Spleen (tissue), 7 donors: ENCODE measurements at regions not wholly inside any gene's neighbourhood (a gene's known extent, or its start where the extent isn't known, plus 50 kb on each side); places are given as distances from the start of the nearest gene placed in this dataset.

Source experiments
- POLR2A ChIP-seq, 3 donors: fragments of 450-650 bp; IDR thresholded peaks; one replicate each; pipeline ENCODE4 v1.5.1; 2017; ENCODE audit warnings: antibody characterized with exemption in 3 of 3, mild to moderate bottlenecking in 1 of 3
- TF ChIP-seq, protein P1 (sequence below), 11 experiments: fragments of 200-600 bp in 7 of 11; fragments of 450-650 bp in 4 of 11; sonication (generic) in 4 of 11; IDR thresholded peaks in 8 of 11; conservative IDR thresholded peaks in 3 of 11; 1 replicate in 7 of 11; 2 replicates in 4 of 11; pipeline versions ENCODE4 v1.4.0 to v1.8.0; 2016 to 2021; ENCODE audit warnings: antibody characterized with exemption in 11 of 11, inconsistent platforms in 4 of 11, mild to moderate bottlenecking in 1 of 11
- donor health status: DM: no; HTN: no; CAD: no; lungs with moderate emphysema.
- donor health status: DM: no; HTN: no; CAD: no.
- donor health status: DM: no; HTN: no; CAD: no.

DNA sequence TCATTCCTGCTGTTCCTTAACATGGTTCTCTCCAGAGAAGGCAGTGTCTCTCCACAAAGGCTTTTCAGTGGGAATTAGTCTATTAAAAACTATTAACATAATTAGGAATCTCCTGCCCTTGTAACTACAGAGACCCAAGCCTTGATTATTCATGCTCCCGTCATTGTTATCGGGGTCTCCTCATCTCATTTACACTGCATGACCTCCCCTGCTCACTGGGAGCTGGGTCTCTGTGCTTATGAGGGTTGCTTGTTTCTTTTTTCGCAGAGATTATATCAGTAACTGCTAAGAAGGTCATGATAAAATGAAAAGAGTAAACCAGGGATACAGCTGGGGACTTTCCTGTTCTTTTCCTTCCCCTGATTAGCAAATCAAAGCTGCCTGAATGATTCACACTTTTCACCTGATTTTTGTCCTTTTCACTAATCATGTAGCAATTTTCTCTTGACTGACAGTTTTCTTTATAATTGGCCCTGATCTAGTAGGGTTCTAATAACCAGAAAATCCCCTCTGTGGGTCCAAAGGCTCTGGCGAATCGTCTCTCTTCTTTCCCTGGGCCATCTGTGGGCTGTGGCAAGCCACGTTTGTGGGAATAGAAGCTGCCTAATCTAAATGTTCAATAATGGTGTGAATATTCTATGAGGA, 116.5 kb upstream of the BARHL2 start:
- no peak for TF ChIP-seq POLR2A (IDR thresholded peaks at IDR 0.05)
- TF ChIP-seq, protein P1, sequence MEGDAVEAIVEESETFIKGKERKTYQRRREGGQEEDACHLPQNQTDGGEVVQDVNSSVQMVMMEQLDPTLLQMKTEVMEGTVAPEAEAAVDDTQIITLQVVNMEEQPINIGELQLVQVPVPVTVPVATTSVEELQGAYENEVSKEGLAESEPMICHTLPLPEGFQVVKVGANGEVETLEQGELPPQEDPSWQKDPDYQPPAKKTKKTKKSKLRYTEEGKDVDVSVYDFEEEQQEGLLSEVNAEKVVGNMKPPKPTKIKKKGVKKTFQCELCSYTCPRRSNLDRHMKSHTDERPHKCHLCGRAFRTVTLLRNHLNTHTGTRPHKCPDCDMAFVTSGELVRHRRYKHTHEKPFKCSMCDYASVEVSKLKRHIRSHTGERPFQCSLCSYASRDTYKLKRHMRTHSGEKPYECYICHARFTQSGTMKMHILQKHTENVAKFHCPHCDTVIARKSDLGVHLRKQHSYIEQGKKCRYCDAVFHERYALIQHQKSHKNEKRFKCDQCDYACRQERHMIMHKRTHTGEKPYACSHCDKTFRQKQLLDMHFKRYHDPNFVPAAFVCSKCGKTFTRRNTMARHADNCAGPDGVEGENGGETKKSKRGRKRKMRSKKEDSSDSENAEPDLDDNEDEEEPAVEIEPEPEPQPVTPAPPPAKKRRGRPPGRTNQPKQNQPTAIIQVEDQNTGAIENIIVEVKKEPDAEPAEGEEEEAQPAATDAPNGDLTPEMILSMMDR (IDR thresholded peaks at IDR 0.05 in 8 of 11, conservative IDR thresholded peaks at IDR 0.05 in 3 of 11) = no peak
